H1 (cell line): ENCODE measurements at regions not wholly inside any gene's neighbourhood (a gene's known extent, or its start where the extent isn't known, plus 50 kb on each side); places are given as distances from the start of the nearest gene placed in this dataset.

ENCODE experiments used
- CTCF ChIA-PET: fragments of 300-600 bp; sonication (Branson Sonifier 250); formaldehyde crosslinking; loops from one replicate; lab custom pipeline; 2021; ENCODE audit not compliant: partially characterized antibody; lab: Charles Lee
- POLR2A ChIA-PET: fragments of 300-600 bp; sonication (Branson Sonifier 250); formaldehyde crosslinking; loops from one replicate; lab custom pipeline; 2021; ENCODE audit warnings: inconsistent platforms; ENCODE audit not compliant: partially characterized antibody; lab: Charles Lee
- DNase-seq, 2 experiments: peaks; one replicate each; pipeline versions ENCODE4 v3.0.0 to v3.0.0-alpha.2; 2010 to 2022; ENCODE audit warnings: low spot score in 2 of 2, low read depth in 1 of 2, mixed read lengths in 1 of 2
- FAIRE-seq: peaks from 2 replicates; lab custom pipeline; 2011; peaks lifted over from hg19 to GRCh38; lab: Jason Lieb, UNC
- H2AFZ ChIP-seq: 2 replicates; pipeline ENCODE4 v1.8.1; 2012; ENCODE audit warnings: low read length, inconsistent platforms
- H2AK5ac ChIP-seq: 2 replicates; pipeline ENCODE4 v1.6.1; 2013; ENCODE audit warnings: low read depth, low read length
- H2BK120ac ChIP-seq: replicated peaks from 2 replicates; pipeline ENCODE3; 2013; ENCODE audit warnings: low read depth, low read length, inconsistent platforms
- H2BK12ac ChIP-seq: 2 replicates; pipeline ENCODE4 v1.6.1; 2013; ENCODE audit warnings: low read depth, low read length
- H2BK15ac ChIP-seq: 2 replicates; pipeline ENCODE4 v1.6.1; 2013; ENCODE audit warnings: low read length
- H2BK20ac ChIP-seq: 2 replicates; pipeline ENCODE4 v1.6.1; 2013; ENCODE audit warnings: low read length
- H2BK5ac ChIP-seq: 2 replicates; pipeline ENCODE4 v1.6.1; 2013; ENCODE audit warnings: low read depth, low read length
- H3K14ac ChIP-seq: 2 replicates; pipeline ENCODE4 v1.6.1; 2013; ENCODE audit warnings: inconsistent platforms; ENCODE audit not compliant: insufficient read length
- H3K18ac ChIP-seq: 2 replicates; pipeline ENCODE4 v1.6.1; 2013; ENCODE audit warnings: low read length; ENCODE audit errors: extremely low read depth
- H3K23ac ChIP-seq: 2 replicates; pipeline ENCODE4 v1.6.1; 2013; ENCODE audit warnings: inconsistent platforms; ENCODE audit not compliant: insufficient read length
- H3K23me2 ChIP-seq: 2 replicates; pipeline ENCODE4 v1.6.1; 2013; ENCODE audit warnings: low read depth, low read length
- H3K27ac ChIP-seq: 2 replicates; pipeline ENCODE4 v1.6.1; 2011; ENCODE audit warnings: low read depth, low read length, inconsistent platforms
- H3K27me3 ChIP-seq, 4 experiments: replicated peaks in 1 of 4; 1 replicate in 1 of 4; 2 replicates in 3 of 4; pipeline versions ENCODE4 v1.6.1 to v1.8.1; 2011 to 2013; ENCODE audit warnings: low read length in 3 of 4, mild to moderate bottlenecking in 3 of 4, inconsistent platforms in 2 of 4, mixed read lengths in 2 of 4, moderate library complexity in 1 of 4; ENCODE audit not compliant: control insufficient read depth in 3 of 4, insufficient read depth in 3 of 4; ENCODE audit errors: extremely low read depth in 1 of 4
- H3K36me3 ChIP-seq, 4 experiments: 2 replicates each; pipeline versions ENCODE4 v1.6.1 to v1.8.1; 2011 to 2013; ENCODE audit warnings: mild to moderate bottlenecking in 4 of 4, low read length in 3 of 4, moderate library complexity in 2 of 4, control low read depth in 1 of 4, inconsistent platforms in 1 of 4; ENCODE audit not compliant: insufficient read depth in 4 of 4, control insufficient read depth in 2 of 4
- H3K4ac ChIP-seq: replicated peaks from 2 replicates; pipeline ENCODE3; 2013; ENCODE audit warnings: low read length, low read depth, mixed read lengths, inconsistent platforms; ENCODE audit not compliant: insufficient read length
- H3K4me1 ChIP-seq, 4 experiments: replicated peaks in 1 of 4; 1 replicate in 1 of 4; 2 replicates in 3 of 4; pipeline versions ENCODE4 v1.6.1 to v1.8.1; 2011 to 2013; ENCODE audit warnings: low read length in 3 of 4, inconsistent platforms in 2 of 4, mixed read lengths in 1 of 4; ENCODE audit not compliant: insufficient read depth in 4 of 4, control insufficient read depth in 3 of 4
- H3K4me2 ChIP-seq, 2 experiments: 2 replicates each; pipeline versions ENCODE4 v1.6.1 to v1.8.1; 2011 to 2013; ENCODE audit warnings: low read depth in 2 of 2, low read length in 2 of 2, control low read depth in 1 of 2, inconsistent platforms in 1 of 2, mild to moderate bottlenecking in 1 of 2; ENCODE audit not compliant: insufficient read depth in 1 of 2
- H3K4me3 ChIP-seq, 4 experiments: fragments of 200-600, 300-600 bp in 1 of 4; sonication (generic), shearing (Covaris generic), sonication (Bioruptor Twin) in 1 of 4; 2 replicates each; pipeline versions ENCODE4 v1.5.1 to v1.8.1; 2011 to 2016; ENCODE audit warnings: low read length in 4 of 4, low read depth in 3 of 4, control low read depth in 2 of 4, inconsistent platforms in 2 of 4, mild to moderate bottlenecking in 2 of 4, mixed read lengths in 1 of 4, moderate library complexity in 1 of 4; ENCODE audit not compliant: insufficient read depth in 2 of 4; ENCODE audit errors: extremely low read depth in 1 of 4
- H3K56ac ChIP-seq: replicated peaks from 2 replicates; pipeline ENCODE3; 2013; ENCODE audit warnings: low read depth, mild to moderate bottlenecking, mixed read lengths, low read length, inconsistent platforms; ENCODE audit not compliant: insufficient read length
- H3K79me1 ChIP-seq: 2 replicates; pipeline ENCODE4 v1.6.1; 2013; ENCODE audit warnings: low read depth, low read length, control low read depth
- H3K79me2 ChIP-seq, 2 experiments: 2 replicates each; pipeline versions ENCODE4 v1.6.1 to v1.8.1; 2012 to 2013; ENCODE audit warnings: low read length in 2 of 2, mild to moderate bottlenecking in 2 of 2, inconsistent platforms in 1 of 2; ENCODE audit not compliant: insufficient read depth in 2 of 2, control insufficient read depth in 1 of 2
- H3K9ac ChIP-seq, 4 experiments: replicated peaks in 1 of 4; 1 replicate in 1 of 4; 2 replicates in 3 of 4; pipeline versions ENCODE4 v1.6.1 to v1.8.1; 2011 to 2013; ENCODE audit warnings: low read depth in 3 of 4, low read length in 3 of 4, control low read depth in 2 of 4, mild to moderate bottlenecking in 2 of 4, moderate library complexity in 2 of 4, inconsistent platforms in 1 of 4; ENCODE audit errors: extremely low read depth in 1 of 4
- H3K9me3 ChIP-seq, 2 experiments: 2 replicates each; pipeline versions ENCODE4 v1.6.1 to v1.8.1; 2012 to 2013; ENCODE audit warnings: mild to moderate bottlenecking in 2 of 2, moderate library complexity in 2 of 2, control low read depth in 1 of 2, inconsistent platforms in 1 of 2, low read depth in 1 of 2, low read length in 1 of 2, mixed read lengths in 1 of 2; ENCODE audit not compliant: insufficient read depth in 2 of 2
- H4K20me1 ChIP-seq, 2 experiments: replicated peaks in 1 of 2; 2 replicates each; pipeline versions ENCODE3 to v1.8.1; 2011 to 2013; ENCODE audit warnings: inconsistent platforms in 2 of 2, low read length in 2 of 2, mild to moderate bottlenecking in 1 of 2; ENCODE audit not compliant: insufficient read depth in 2 of 2, control insufficient read depth in 1 of 2
- H4K5ac ChIP-seq: 2 replicates; pipeline ENCODE4 v1.6.1; 2013; ENCODE audit warnings: low read length, low read depth, mixed read lengths, inconsistent platforms; ENCODE audit not compliant: insufficient read length
- H4K8ac ChIP-seq: 2 replicates; pipeline ENCODE4 v1.8.0; 2013; ENCODE audit warnings: mild to moderate bottlenecking, moderate library complexity, low read length, inconsistent platforms; ENCODE audit not compliant: insufficient read depth; ENCODE audit errors: extremely low read depth
- H4K91ac ChIP-seq: replicated peaks from 2 replicates; pipeline ENCODE3; 2013; ENCODE audit warnings: low read length, mixed read lengths, inconsistent platforms; ENCODE audit not compliant: insufficient read length
- ASH2L ChIP-seq: fragments of 200-600, 300-600 bp; sonication (generic); IDR thresholded peaks from one replicate; pipeline ENCODE4 v1.7.1; 2017; ENCODE audit warnings: low read length
- BACH1 ChIP-seq: IDR thresholded peaks from 2 replicates; pipeline ENCODE4 v1.6.1; 2012; ENCODE audit warnings: low read length, improper control_type of control experiment
- JUN ChIP-seq: IDR thresholded peaks from 2 replicates; pipeline ENCODE4 v1.6.1; 2011; ENCODE audit warnings: low read depth, mild to moderate bottlenecking, improper control_type of control experiment, low read length
- KDM4A ChIP-seq: IDR thresholded peaks from one replicate; pipeline ENCODE4 v1.7.1; 2012; ENCODE audit warnings: low read depth, mild to moderate bottlenecking, moderate library complexity, low read length, inconsistent platforms; ENCODE audit not compliant: severe bottlenecking
- POLR2AphosphoS5 ChIP-seq: IDR thresholded peaks from 2 replicates; pipeline ENCODE4 v1.6.1; 2011; ENCODE audit warnings: low read depth, low read length
- SAP30 ChIP-seq: fragments of 300-600 bp; sonication (generic); IDR thresholded peaks from 2 replicates; pipeline ENCODE4 v1.7.1; 2012; ENCODE audit warnings: low read length, moderate library complexity, mild to moderate bottlenecking, inconsistent platforms; ENCODE audit not compliant: insufficient read depth, insufficient replicate concordance
- SRF ChIP-seq: IDR thresholded peaks from 2 replicates; pipeline ENCODE4 v1.6.1; 2011; ENCODE audit warnings: mild to moderate bottlenecking, low read depth, low read length, moderate library complexity
- SUZ12 ChIP-seq: fragments of 200-600 bp; sonication (generic); IDR thresholded peaks from 2 replicates; pipeline ENCODE4 v1.6.1; 2012; ENCODE audit warnings: mild to moderate bottlenecking, inconsistent platforms, low read length, moderate library complexity, mixed read lengths
- YY1 ChIP-seq: IDR thresholded peaks from 2 replicates; pipeline ENCODE4 v1.6.1; 2011; ENCODE audit warnings: low read depth, mild to moderate bottlenecking, low read length
- TF ChIP-seq, protein P1 (sequence below): IDR thresholded peaks from 2 replicates; pipeline ENCODE4 v1.6.1; 2011; ENCODE audit warnings: low read depth, mild to moderate bottlenecking, low read length; ENCODE audit not compliant: insufficient read depth

DNA sequence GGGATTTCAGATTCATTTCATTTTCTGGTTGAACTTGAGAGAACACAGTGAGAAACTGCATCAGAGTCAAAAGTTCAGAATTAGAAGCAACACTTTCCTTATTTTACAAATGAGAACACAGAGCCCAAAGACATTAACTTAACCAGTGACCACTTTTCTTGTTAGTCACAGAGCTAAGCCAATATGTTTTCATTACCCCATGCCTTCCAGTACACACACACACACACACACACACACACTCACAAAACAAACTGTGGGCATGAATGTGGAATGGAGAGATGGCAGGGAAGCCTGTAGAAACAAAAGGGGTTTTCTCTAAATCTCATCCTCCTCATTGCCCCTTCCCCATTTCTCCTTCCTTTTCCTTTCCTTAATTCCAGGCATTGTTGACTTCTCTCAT, 267.4 kb upstream of the GADL1 start:
- H3K27me3 ChIP-seq = no peaks in the 10 kb centered on the region
- no peak for TF ChIP-seq JUN
- no peak for TF ChIP-seq SRF
- no peak for TF ChIP-seq ASH2L
- TF ChIP-seq, protein P1, sequence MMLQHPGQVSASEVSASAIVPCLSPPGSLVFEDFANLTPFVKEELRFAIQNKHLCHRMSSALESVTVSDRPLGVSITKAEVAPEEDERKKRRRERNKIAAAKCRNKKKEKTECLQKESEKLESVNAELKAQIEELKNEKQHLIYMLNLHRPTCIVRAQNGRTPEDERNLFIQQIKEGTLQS = no peak
- no peak for TF ChIP-seq SUZ12
- no peak for TF ChIP-seq YY1
- TF ChIP-seq POLR2AphosphoS5 = no peak
- TF ChIP-seq SAP30 = no peak
- no peak for TF ChIP-seq BACH1
- TF ChIP-seq KDM4A = no peak
- H3K79me2 ChIP-seq = no peaks in the 10 kb centered on the region
- no peak overlapping the region for H3K23ac ChIP-seq
- H3K4ac ChIP-seq = no peak overlapping the region
- no peak overlapping the region for H2BK5ac ChIP-seq
- H3K4me3 ChIP-seq = no peak overlapping the region
- peaks cover 0 to 7% (median 1%) of the 10 kb centered on the region in 4 experiments; a peak in 2 of 7 replicates for H3K4me1 ChIP-seq
- H3K9me3 ChIP-seq = no peaks in the 10 kb centered on the region
- H2BK15ac ChIP-seq = no peak overlapping the region
- no peak overlapping the region for H4K8ac ChIP-seq
- no peak overlapping the region for H2BK20ac ChIP-seq
- POLR2A ChIA-PET = no interaction called here
- no peak overlapping the region for H3K9ac ChIP-seq
- no peak overlapping the region for H4K5ac ChIP-seq
- H3K14ac ChIP-seq = no peak overlapping the region
- FAIRE-seq (no peak), DNase-seq (no peak)
- H2BK12ac ChIP-seq = no peak overlapping the region
- no peaks in the 10 kb centered on the region for H3K36me3 ChIP-seq
- H4K20me1 ChIP-seq = no peaks in the 10 kb centered on the region
- H3K23me2 ChIP-seq = no peaks in the 10 kb centered on the region
- H3K4me2 ChIP-seq = no peak overlapping the region
- H4K91ac ChIP-seq = no peak overlapping the region
- no peaks in the 10 kb centered on the region for H3K79me1 ChIP-seq
- no peak overlapping the region for H2AK5ac ChIP-seq
- no peak overlapping the region for H2AFZ ChIP-seq
- no peak overlapping the region for H3K27ac ChIP-seq
- CTCF ChIA-PET = no interaction called here
- no peak overlapping the region for H3K18ac ChIP-seq
- no peak overlapping the region for H3K56ac ChIP-seq
- no peak overlapping the region for H2BK120ac ChIP-seq
